Sigmoid colon (tissue), 4 donors: ENCODE measurements at regions not wholly inside any gene's neighbourhood (a gene's known extent, or its start where the extent isn't known, plus 50 kb on each side); places are given as distances from the start of the nearest gene placed in this dataset.

Experiments
- POLR2A ChIP-seq, 2 donors: fragments of 450-650 bp; IDR thresholded peaks; one replicate each; pipeline ENCODE4 v1.6.1; 2016; ENCODE audit warnings: antibody characterized with exemption in 2 of 2, mild to moderate bottlenecking in 2 of 2, moderate library complexity in 2 of 2
- POLR2AphosphoS5 ChIP-seq, 4 donors: sonication (generic); formaldehyde crosslinking; IDR thresholded peaks; one replicate each; pipeline ENCODE4 v1.6.1; 2017; ENCODE audit warnings: antibody characterized with exemption in 4 of 4
- TF ChIP-seq, protein P1 (sequence below), 4 experiments: fragments of 450-650 bp in 3 of 4; fragments of 200-600 bp in 1 of 4; IDR thresholded peaks; one replicate each; pipeline ENCODE4 v1.5.1; 2016 to 2019; ENCODE audit warnings: antibody characterized with exemption in 4 of 4, mild to moderate bottlenecking in 3 of 4, moderate library complexity in 2 of 4

DNA sequence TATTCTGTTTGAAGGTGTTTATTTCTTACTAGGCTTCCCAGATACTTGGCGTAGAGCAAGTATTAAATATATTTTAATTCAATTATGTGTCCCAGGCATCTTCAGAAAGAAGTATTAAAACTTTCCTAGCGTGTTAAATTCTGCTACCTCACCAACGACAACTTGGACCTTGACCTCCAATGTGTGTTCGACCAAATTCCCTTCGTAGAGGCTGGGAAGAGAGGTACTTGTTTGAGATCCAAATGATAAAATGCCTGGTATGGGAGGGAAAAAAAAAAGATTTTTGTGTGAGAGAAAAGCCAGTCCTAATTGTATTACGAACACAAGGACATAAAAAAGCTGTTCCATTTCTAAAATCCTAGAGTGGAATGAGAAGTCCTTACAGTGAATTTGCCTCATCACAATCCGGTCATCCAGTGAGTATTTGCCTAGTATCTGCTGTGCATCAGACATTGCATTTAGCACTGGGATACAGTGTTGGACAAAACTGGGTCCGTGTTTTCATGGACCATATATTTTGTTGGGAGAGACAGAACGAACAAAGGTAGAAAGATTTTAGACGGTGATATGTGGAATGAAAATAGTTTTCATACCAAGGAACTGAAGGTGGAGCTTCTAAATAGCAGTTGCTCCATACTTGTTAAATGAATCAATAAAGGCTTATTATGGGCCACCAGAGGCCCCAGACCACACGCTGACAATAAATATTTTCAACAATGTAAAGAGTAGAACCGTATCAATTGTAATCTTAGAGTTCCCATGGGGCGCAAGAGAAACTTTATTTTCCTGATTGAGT, 103.1 kb downstream of the KIF4B start:
- TF ChIP-seq POLR2A (IDR thresholded peaks at IDR 0.05) = no peak
- no peak for TF ChIP-seq POLR2AphosphoS5 (IDR thresholded peaks at IDR 0.05)
- TF ChIP-seq, protein P1, sequence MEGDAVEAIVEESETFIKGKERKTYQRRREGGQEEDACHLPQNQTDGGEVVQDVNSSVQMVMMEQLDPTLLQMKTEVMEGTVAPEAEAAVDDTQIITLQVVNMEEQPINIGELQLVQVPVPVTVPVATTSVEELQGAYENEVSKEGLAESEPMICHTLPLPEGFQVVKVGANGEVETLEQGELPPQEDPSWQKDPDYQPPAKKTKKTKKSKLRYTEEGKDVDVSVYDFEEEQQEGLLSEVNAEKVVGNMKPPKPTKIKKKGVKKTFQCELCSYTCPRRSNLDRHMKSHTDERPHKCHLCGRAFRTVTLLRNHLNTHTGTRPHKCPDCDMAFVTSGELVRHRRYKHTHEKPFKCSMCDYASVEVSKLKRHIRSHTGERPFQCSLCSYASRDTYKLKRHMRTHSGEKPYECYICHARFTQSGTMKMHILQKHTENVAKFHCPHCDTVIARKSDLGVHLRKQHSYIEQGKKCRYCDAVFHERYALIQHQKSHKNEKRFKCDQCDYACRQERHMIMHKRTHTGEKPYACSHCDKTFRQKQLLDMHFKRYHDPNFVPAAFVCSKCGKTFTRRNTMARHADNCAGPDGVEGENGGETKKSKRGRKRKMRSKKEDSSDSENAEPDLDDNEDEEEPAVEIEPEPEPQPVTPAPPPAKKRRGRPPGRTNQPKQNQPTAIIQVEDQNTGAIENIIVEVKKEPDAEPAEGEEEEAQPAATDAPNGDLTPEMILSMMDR (IDR thresholded peaks at IDR 0.05) = no peak
